ENCODE measurements at regions not wholly inside any gene's neighbourhood (a gene's known extent, or its start where the extent isn't known, plus 50 kb on each side); places are given as distances from the start of the nearest gene placed in this dataset.
"Not testable (repeated sequence)": the region's sequence is repeated elsewhere in the genome, so short reads cannot be mapped to it uniquely, and the experiment has no call there.

GRCh38 chr4:82301390-82301789 is 72.4 kb downstream of the HNRNPD start:
- DNase-seq (ENCODE audit: low spot score); H3K27me3 Mint-ChIP-seq (ENCODE audit: low read depth); H3K4me1 Mint-ChIP-seq (ENCODE audit: low read depth); H3K36me3 Mint-ChIP-seq (ENCODE audit: low read depth); H3K4me3 Mint-ChIP-seq (ENCODE audit: unreplicated experiment); H3K27ac Mint-ChIP-seq (ENCODE audit: unreplicated experiment): not testable (repeated sequence)
- peaks cover 19% of the 10 kb centered on the region for H3K9me3 Mint-ChIP-seq (ENCODE audit: low read depth)

- H3K27ac Mint-ChIP-seq (ENCODE audit: unreplicated experiment) = no peak overlapping the region
- no peaks in the 10 kb centered on the region for H3K4me1 Mint-ChIP-seq (ENCODE audit: low read depth)
- peaks cover 6% of the 10 kb centered on the region for H3K27me3 Mint-ChIP-seq (ENCODE audit: low read depth)
- no peaks in the 10 kb centered on the region for H3K9me3 Mint-ChIP-seq (ENCODE audit: low read depth)
- no peak overlapping the region for H3K4me3 Mint-ChIP-seq (ENCODE audit: unreplicated experiment)
- no peak for DNase-seq (ENCODE audit: low spot score)
- no peak for TF ChIP-seq CTCF (IDR thresholded peaks at IDR 0.05)
- H3K36me3 Mint-ChIP-seq (ENCODE audit: low read depth) = no peaks in the 10 kb centered on the region
Measured at GRCh38 chr4:82293304-82293703, 80.5 kb downstream of the HNRNPD start.

GRCh38 chr4:82287720-82288119 is 86.1 kb downstream of the HNRNPD start:
- Mint-ChIP-seq H3K9me3 (ENCODE audit: low read depth) (no peaks in the 10 kb centered on the region), H3K4me3 (ENCODE audit: unreplicated experiment) (no peak overlapping the region), H3K36me3 (ENCODE audit: low read depth) (no peaks in the 10 kb centered on the region), H3K27ac (ENCODE audit: unreplicated experiment) (no peak overlapping the region), H3K4me1 (ENCODE audit: low read depth) (peaks cover 10% of the 10 kb centered on the region), H3K27me3 (ENCODE audit: low read depth) (peaks cover 17% of the 10 kb centered on the region)
- no peak for TF ChIP-seq CTCF (IDR thresholded peaks at IDR 0.05)
- no peak for DNase-seq (ENCODE audit: low spot score)

GRCh38 chr4:82284858-82285805 is 88.7 kb downstream of the HNRNPD start:
- DNase-seq (ENCODE audit: low spot score) = peak; percentile 100
- H3K4me1 Mint-ChIP-seq (ENCODE audit: low read depth) = peaks cover 10% of the 10 kb centered on the region
- TF ChIP-seq CTCF (IDR thresholded peaks at IDR 0.05) = peak; percentile 98
- no peaks in the 10 kb centered on the region for H3K36me3 Mint-ChIP-seq (ENCODE audit: low read depth)
- peaks cover 20% of the 10 kb centered on the region for H3K27me3 Mint-ChIP-seq (ENCODE audit: low read depth)
- H3K9me3 Mint-ChIP-seq (ENCODE audit: low read depth) = no peaks in the 10 kb centered on the region
- peak overlapping the region; percentile 68 for H3K4me3 Mint-ChIP-seq (ENCODE audit: unreplicated experiment)
- H3K27ac Mint-ChIP-seq (ENCODE audit: unreplicated experiment) = peak overlapping the region; percentile 42

- H3K4me1 Mint-ChIP-seq (ENCODE audit: low read depth) = peaks cover 10% of the 10 kb centered on the region
- no peaks in the 10 kb centered on the region for H3K9me3 Mint-ChIP-seq (ENCODE audit: low read depth)
- no peak for DNase-seq (ENCODE audit: low spot score)
- H3K27me3 Mint-ChIP-seq (ENCODE audit: low read depth) = peaks cover 20% of the 10 kb centered on the region
- no peaks in the 10 kb centered on the region for H3K36me3 Mint-ChIP-seq (ENCODE audit: low read depth)
- H3K4me3 Mint-ChIP-seq (ENCODE audit: unreplicated experiment) = peak overlapping the region; percentile 68
- H3K27ac Mint-ChIP-seq (ENCODE audit: unreplicated experiment) = peak overlapping the region; percentile 42
- no peak for TF ChIP-seq CTCF (IDR thresholded peaks at IDR 0.05)
Measured at GRCh38 chr4:82284475-82284857, 89.3 kb downstream of the HNRNPD start.

GRCh38 chr4:82282875-82283274 is 90.9 kb downstream of the HNRNPD start:
- Mint-ChIP-seq H3K36me3 (ENCODE audit: low read depth) (no peaks in the 10 kb centered on the region), H3K4me1 (ENCODE audit: low read depth) (peaks cover 10% of the 10 kb centered on the region), H3K27ac (ENCODE audit: unreplicated experiment) (no peak overlapping the region), H3K4me3 (ENCODE audit: unreplicated experiment) (no peak overlapping the region), H3K27me3 (ENCODE audit: low read depth) (peaks cover 32% of the 10 kb centered on the region), H3K9me3 (ENCODE audit: low read depth) (no peaks in the 10 kb centered on the region)
- no peak for TF ChIP-seq CTCF (IDR thresholded peaks at IDR 0.05)
- DNase-seq (ENCODE audit: low spot score) = no peak

GRCh38 chr4:82279550-82279949 is 94.2 kb downstream of the HNRNPD start:
- peaks cover 62% of the 10 kb centered on the region for H3K27me3 Mint-ChIP-seq (ENCODE audit: low read depth)
- not testable (repeated sequence) for H3K4me3 Mint-ChIP-seq (ENCODE audit: unreplicated experiment); H3K9me3 Mint-ChIP-seq (ENCODE audit: low read depth); DNase-seq (ENCODE audit: low spot score); H3K36me3 Mint-ChIP-seq (ENCODE audit: low read depth); H3K4me1 Mint-ChIP-seq (ENCODE audit: low read depth); H3K27ac Mint-ChIP-seq (ENCODE audit: unreplicated experiment)

All from chondrocyte (in vitro differentiated cells).